Breast epithelium (tissue), 4 donors: ENCODE measurements at regions not wholly inside any gene's neighbourhood (a gene's known extent, or its start where the extent isn't known, plus 50 kb on each side); places are given as distances from the start of the nearest gene placed in this dataset.

Source experiments
- DNase-seq, 2 donors: peaks; one replicate each; pipeline ENCODE4 v3.0.0-alpha.2; 2019; ENCODE audit warnings: low spot score in 2 of 2
- H3K27ac ChIP-seq, 2 donors: fragments of 200-600 bp; sonication (generic) in 1 of 2; one replicate each; pipeline ENCODE4 v1.5.1; 2016 to 2019; ENCODE audit warnings: mild to moderate bottlenecking in 1 of 2
- H3K27me3 ChIP-seq, 2 donors: fragments of 200-600 bp; sonication (generic) in 1 of 2; one replicate each; pipeline versions ENCODE4 v1.5.1 to v1.6.0; 2017 to 2019; ENCODE audit warnings: control low read depth in 1 of 2, mild to moderate bottlenecking in 1 of 2
- H3K36me3 ChIP-seq: fragments of 200-600 bp; one replicate; pipeline ENCODE4 v1.5.1; 2019
- H3K4me1 ChIP-seq, 2 donors: fragments of 200-600 bp; sonication (generic); one replicate each; pipeline ENCODE4 v1.5.1; 2016 to 2019; ENCODE audit warnings: control low read depth in 1 of 2
- H3K4me3 ChIP-seq, 3 donors: fragments of 200-600 bp; sonication (generic); 1 replicate in 2 of 3; 2 replicates in 1 of 3; pipeline ENCODE4 v1.5.1; 2016 to 2019; ENCODE audit warnings: mild to moderate bottlenecking in 3 of 3, moderate library complexity in 2 of 3
- H3K9me3 ChIP-seq, 2 donors: fragments of 200-600 bp; sonication (generic) in 1 of 2; one replicate each; pipeline ENCODE4 v1.5.1; 2016 to 2019; ENCODE audit warnings: control low read depth in 1 of 2
- POLR2A ChIP-seq: fragments of 450-650 bp; IDR thresholded peaks from one replicate; pipeline ENCODE4 v1.6.1; 2016; ENCODE audit warnings: antibody characterized with exemption, mild to moderate bottlenecking, moderate library complexity
- POLR2AphosphoS5 ChIP-seq, 3 donors: sonication (generic); formaldehyde crosslinking; IDR thresholded peaks; one replicate each; pipeline ENCODE4 v1.6.1; 2017; ENCODE audit warnings: antibody characterized with exemption in 3 of 3
- intact Hi-C: fragments of 100-400 bp; cut with DNase I; formaldehyde crosslinking; loops from one replicate; pipeline ENCODE4 v1.15.1; 2023; ENCODE audit warnings: low total_unique reads
- TF ChIP-seq, protein P1 (sequence below), 3 donors: fragments of 450-650 bp; IDR thresholded peaks; one replicate each; pipeline ENCODE4 v1.5.1; 2016 to 2017; ENCODE audit warnings: antibody characterized with exemption in 3 of 3, mild to moderate bottlenecking in 3 of 3, moderate library complexity in 3 of 3

DNA sequence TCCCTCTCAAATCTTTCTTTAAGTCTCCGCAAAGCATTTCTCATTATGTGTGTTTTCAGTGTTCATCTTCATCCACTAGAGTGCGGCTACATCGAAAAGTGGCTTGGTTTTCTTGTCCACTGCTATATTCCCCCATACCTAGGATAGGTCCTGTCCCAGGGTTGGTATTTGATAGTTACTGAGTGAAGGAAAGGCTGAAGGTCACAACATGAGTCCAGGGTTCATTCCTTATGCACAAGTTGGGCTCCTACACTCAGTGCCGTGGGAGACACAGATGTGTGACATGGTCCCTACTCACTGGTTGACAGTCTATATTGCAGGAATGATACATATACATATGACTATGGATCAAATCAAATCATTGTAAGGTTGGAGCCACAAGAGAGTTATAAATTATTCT is 55.4 kb upstream of the RELL1 start:
- H3K4me3 ChIP-seq = no peak overlapping the region
- intact Hi-C loops = no loop called here
- H3K27ac ChIP-seq = no peak overlapping the region
- H3K36me3 ChIP-seq = no peaks in the 10 kb centered on the region
- H3K27me3 ChIP-seq = no peaks in the 10 kb centered on the region
- no peak for DNase-seq
- H3K9me3 ChIP-seq = no peaks in the 10 kb centered on the region
- no peak for TF ChIP-seq POLR2AphosphoS5 (IDR thresholded peaks at IDR 0.05)
- H3K4me1 ChIP-seq = no peaks in the 10 kb centered on the region

DNA sequence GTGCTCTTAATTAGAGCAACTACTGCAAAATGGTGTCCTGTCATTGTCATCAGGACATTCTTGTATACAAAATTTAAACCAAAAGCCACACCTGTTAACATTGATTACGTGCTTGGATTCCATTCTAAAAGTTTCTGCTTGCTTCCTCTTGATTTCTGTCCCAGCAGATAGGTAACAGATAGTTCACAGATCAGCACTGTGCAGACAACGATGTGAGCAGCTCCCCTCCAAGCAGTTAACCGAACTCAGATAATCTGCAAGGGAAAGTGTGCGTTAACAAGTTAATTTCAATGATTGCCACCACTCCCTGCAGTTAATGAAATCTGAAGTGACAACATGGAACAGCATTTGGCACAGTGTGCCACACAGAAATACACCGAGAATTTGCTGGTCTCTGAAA is 54.4 kb upstream of the RELL1 start:
- TF ChIP-seq, protein P1, sequence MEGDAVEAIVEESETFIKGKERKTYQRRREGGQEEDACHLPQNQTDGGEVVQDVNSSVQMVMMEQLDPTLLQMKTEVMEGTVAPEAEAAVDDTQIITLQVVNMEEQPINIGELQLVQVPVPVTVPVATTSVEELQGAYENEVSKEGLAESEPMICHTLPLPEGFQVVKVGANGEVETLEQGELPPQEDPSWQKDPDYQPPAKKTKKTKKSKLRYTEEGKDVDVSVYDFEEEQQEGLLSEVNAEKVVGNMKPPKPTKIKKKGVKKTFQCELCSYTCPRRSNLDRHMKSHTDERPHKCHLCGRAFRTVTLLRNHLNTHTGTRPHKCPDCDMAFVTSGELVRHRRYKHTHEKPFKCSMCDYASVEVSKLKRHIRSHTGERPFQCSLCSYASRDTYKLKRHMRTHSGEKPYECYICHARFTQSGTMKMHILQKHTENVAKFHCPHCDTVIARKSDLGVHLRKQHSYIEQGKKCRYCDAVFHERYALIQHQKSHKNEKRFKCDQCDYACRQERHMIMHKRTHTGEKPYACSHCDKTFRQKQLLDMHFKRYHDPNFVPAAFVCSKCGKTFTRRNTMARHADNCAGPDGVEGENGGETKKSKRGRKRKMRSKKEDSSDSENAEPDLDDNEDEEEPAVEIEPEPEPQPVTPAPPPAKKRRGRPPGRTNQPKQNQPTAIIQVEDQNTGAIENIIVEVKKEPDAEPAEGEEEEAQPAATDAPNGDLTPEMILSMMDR (IDR thresholded peaks at IDR 0.05) = no peak
- TF ChIP-seq POLR2A = no peak
- TF ChIP-seq POLR2AphosphoS5 (IDR thresholded peaks at IDR 0.05) = no peak

DNA sequence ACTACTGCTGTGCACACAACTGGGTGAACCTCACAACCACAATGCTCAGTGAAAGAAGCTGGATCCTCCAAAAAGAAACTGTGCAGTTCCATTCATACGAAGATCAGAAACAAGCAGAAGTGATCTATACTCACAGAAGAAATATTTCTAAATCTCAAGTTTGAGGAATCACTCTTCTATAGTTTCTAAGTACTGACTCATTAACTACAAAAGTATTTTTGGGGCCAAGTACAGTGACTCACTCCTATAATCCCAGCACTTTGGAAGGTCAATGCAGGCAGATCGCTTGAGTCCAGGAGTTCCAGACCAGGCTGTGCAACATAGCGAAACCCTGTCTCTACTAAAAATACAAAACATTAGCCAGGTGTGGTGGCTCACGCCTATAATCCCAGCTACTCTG is 51.3 kb upstream of the RELL1 start:
- Histone ChIP-seq H3K4me3 (no peak overlapping the region), H3K36me3 (no peaks in the 10 kb centered on the region), H3K27ac (no peak overlapping the region), H3K27me3 (no peaks in the 10 kb centered on the region), H3K9me3 (no peaks in the 10 kb centered on the region), H3K4me1 (no peaks in the 10 kb centered on the region)
- intact Hi-C loops = no loop called here
- TF ChIP-seq POLR2AphosphoS5 (IDR thresholded peaks at IDR 0.05) (no peak), POLR2A (no peak)
- TF ChIP-seq, protein P1 (IDR thresholded peaks at IDR 0.05) = no peak
- DNase-seq = no peak

More for the DNA sequence above, 54.4 kb upstream of the RELL1 start:
- Histone ChIP-seq H3K4me1 (no peaks in the 10 kb centered on the region), H3K36me3 (no peaks in the 10 kb centered on the region), H3K27me3 (no peaks in the 10 kb centered on the region), H3K27ac (no peak overlapping the region), H3K4me3 (no peak overlapping the region), H3K9me3 (no peaks in the 10 kb centered on the region)
- intact Hi-C loops = no loop called here
- DNase-seq = no peak
